ENCODE measurements at regions not wholly inside any gene's neighbourhood (a gene's known extent, or its start where the extent isn't known, plus 50 kb on each side); places are given as distances from the start of the nearest gene placed in this dataset.

- no peak for FAIRE-seq
- no peak for DNase-seq (ENCODE audit: insufficient read length, low spot score)
These were observed 111.7 kb upstream of the PTPN1 start for GRCh38 chr20:50398471-50398820.

GRCh38 chr20:50398821-50399554 is 111.2 kb upstream of the PTPN1 start:
- DNase-seq (ENCODE audit: insufficient read length, low spot score) (no peak), FAIRE-seq (no peak)

- DNase-seq (ENCODE audit: insufficient read length, low spot score) (no peak), FAIRE-seq (no peak)
These were observed 110.6 kb upstream of the PTPN1 start for GRCh38 chr20:50399555-50399916.

- DNase-seq (ENCODE audit: insufficient read length, low spot score) (no peak), FAIRE-seq (no peak)
These were observed 110.1 kb upstream of the PTPN1 start for GRCh38 chr20:50399917-50400704.

GRCh38 chr20:50400705-50401586 is 109.2 kb upstream of the PTPN1 start:
- FAIRE-seq (no peak), DNase-seq (ENCODE audit: insufficient read length, low spot score) (no peak)

- no peak for FAIRE-seq
- no peak for DNase-seq (ENCODE audit: insufficient read length, low spot score)
These were observed 108.4 kb upstream of the PTPN1 start for GRCh38 chr20:50401587-50402418.

GRCh38 chr20:50403565-50404418 is 106.4 kb upstream of the PTPN1 start:
- DNase-seq (ENCODE audit: insufficient read length, low spot score), result no peak
- no peak for FAIRE-seq

- DNase-seq (ENCODE audit: insufficient read length, low spot score) (no peak), FAIRE-seq (no peak)
These were observed 105.6 kb upstream of the PTPN1 start for GRCh38 chr20:50404419-50405234.

- FAIRE-seq (no peak), DNase-seq (ENCODE audit: insufficient read length, low spot score) (no peak)
These were observed 104.8 kb upstream of the PTPN1 start for GRCh38 chr20:50405235-50405914.

- FAIRE-seq (no peak), DNase-seq (ENCODE audit: insufficient read length, low spot score) (no peak)
These were observed 104.1 kb upstream of the PTPN1 start for GRCh38 chr20:50405915-50406609.

- no peak for FAIRE-seq
These were observed 103.5 kb upstream of the PTPN1 start for GRCh38 chr20:50406610-50407136.

GRCh38 chr20:50408526-50409364 is 101.4 kb upstream of the PTPN1 start:
- FAIRE-seq, result no peak
- no peak for DNase-seq (ENCODE audit: insufficient read length, low spot score)

More at GRCh38 chr20:50406610-50407136, 103.5 kb upstream of the PTPN1 start:
- DNase-seq (ENCODE audit: insufficient read length, low spot score), result no peak

GRCh38 chr20:50409495-50409894 is 100.7 kb upstream of the PTPN1 start:
- DNase-seq (ENCODE audit: insufficient read length, low spot score) (no peak), FAIRE-seq (no peak)

GRCh38 chr20:50410343-50410742 is 99.8 kb upstream of the PTPN1 start:
- FAIRE-seq, result no peak
- DNase-seq (ENCODE audit: insufficient read length, low spot score), result no peak

GRCh38 chr20:50412069-50412468 is 98.1 kb upstream of the PTPN1 start:
- DNase-seq (ENCODE audit: insufficient read length, low spot score) (no peak), FAIRE-seq (no peak)

- DNase-seq (ENCODE audit: insufficient read length, low spot score) (no peak), FAIRE-seq (no peak)
These were observed 97.7 kb upstream of the PTPN1 start for GRCh38 chr20:50412499-50412898.

All from GM19239 (cell line).